ENCODE measurements at regions not wholly inside any gene's neighbourhood (a gene's known extent, or its start where the extent isn't known, plus 50 kb on each side); places are given as distances from the start of the nearest gene placed in this dataset.
A peak's percentile ranks its signal among the peaks of the same experiment; 100 is the strongest.

- DNase-seq: no peak
Measured at GRCh38 chr5:111574311-111574710, 62.0 kb upstream of the STARD4 start.

DNA sequence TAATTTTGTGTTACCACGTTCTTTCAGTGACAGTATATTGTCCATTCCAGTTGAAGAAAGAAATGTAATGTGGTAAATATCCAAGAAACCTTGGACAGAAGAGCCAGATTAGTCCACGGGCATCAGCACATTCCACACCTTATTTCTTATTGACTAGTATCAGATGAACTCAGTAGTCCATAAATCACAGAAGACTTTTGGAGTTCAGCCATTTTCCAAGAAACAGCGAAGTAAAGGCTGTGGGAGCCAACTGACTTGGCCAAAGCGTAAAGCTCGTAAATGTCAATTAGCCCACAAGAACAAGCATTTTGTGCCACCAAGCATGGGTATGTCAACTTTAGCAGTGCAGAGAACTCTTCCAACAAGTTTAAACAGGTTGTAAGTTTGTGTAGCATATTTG, 60.2 kb upstream of the STARD4 start:
- DNase-seq: peak; percentile 16

GRCh38 chr5:111563031-111563822, 50.9 kb upstream of the STARD4 start:
- DNase-seq: peak; percentile 4

DNA sequence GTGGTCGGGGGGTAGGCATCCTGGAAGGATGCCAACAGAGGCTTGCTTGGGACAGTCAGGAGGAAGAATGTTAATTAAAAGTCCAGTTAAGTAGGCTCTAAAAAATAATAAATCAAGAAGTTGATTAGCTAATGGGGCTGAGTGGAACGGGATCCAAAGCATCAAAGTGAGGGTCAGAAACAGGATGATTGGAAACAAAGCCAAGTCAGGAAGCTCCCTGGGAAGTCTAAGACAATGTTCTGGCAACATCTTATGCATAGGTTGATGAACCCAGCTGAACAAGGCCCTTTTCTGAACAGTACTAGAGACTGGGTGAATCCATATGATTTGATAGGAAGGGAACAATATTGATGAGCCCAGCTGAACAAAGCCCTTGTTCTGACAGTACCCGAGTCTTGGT, 50.2 kb upstream of the STARD4 start:
- no peak for DNase-seq

Measured in DMS79 treated with DMSO at 0.1 percent for 48 hours (cell line).